Loucy (cell line): ENCODE measurements at regions not wholly inside any gene's neighbourhood (a gene's known extent, or its start where the extent isn't known, plus 50 kb on each side); places are given as distances from the start of the nearest gene placed in this dataset.
"Not testable (repeated sequence)": the region's sequence is repeated elsewhere in the genome, so short reads cannot be mapped to it uniquely, and the experiment has no call there.

ENCODE experiments used
- H2AFZ ChIP-seq: fragments of 200-600 bp; sonication (generic); 2 replicates; pipeline ENCODE4 v1.6.0; 2016; ENCODE audit warnings: antibody characterized with exemption, mild to moderate bottlenecking, low read length, moderate library complexity
- H3F3A ChIP-seq: fragments of 200-600 bp; 2 replicates; pipeline ENCODE4 v1.6.0; 2016; ENCODE audit warnings: antibody characterized with exemption, low read depth, mild to moderate bottlenecking
- H3K27me3 ChIP-seq: fragments of 200-600 bp; sonication (generic); 2 replicates; pipeline ENCODE4 v1.6.1; 2014; ENCODE audit warnings: low read length, mild to moderate bottlenecking; ENCODE audit not compliant: insufficient read depth, poor library complexity, severe bottlenecking
- H3K36me3 ChIP-seq: fragments of 200-600 bp; sonication (generic); 2 replicates; pipeline ENCODE4 v1.6.1; 2016; ENCODE audit warnings: low read length; ENCODE audit not compliant: insufficient read depth
- H3K4me1 ChIP-seq: fragments of 200-600 bp; sonication (generic); 2 replicates; pipeline ENCODE4 v1.5.1; 2014; ENCODE audit warnings: low read length, mild to moderate bottlenecking; ENCODE audit not compliant: insufficient read depth, poor library complexity, severe bottlenecking
- H3K4me2 ChIP-seq: fragments of 200-600 bp; sonication (generic); 2 replicates; pipeline ENCODE4 v1.6.0; 2014; ENCODE audit warnings: antibody characterized with exemption, low read length, low read depth, mild to moderate bottlenecking; ENCODE audit not compliant: poor library complexity, severe bottlenecking
- H3K4me3 ChIP-seq: fragments of 200-600 bp; sonication (generic); 2 replicates; pipeline ENCODE4 v1.5.1; 2014; ENCODE audit warnings: low read length, mild to moderate bottlenecking, mixed read lengths; ENCODE audit not compliant: poor library complexity, severe bottlenecking
- H3K79me2 ChIP-seq: fragments of 200-600 bp; sonication (generic); 2 replicates; pipeline ENCODE4 v1.6.1; 2014; ENCODE audit warnings: low read length; ENCODE audit not compliant: insufficient read depth
- H3K9ac ChIP-seq: fragments of 200-600 bp; sonication (generic); 2 replicates; pipeline ENCODE4 v1.6.0; 2014; ENCODE audit warnings: mild to moderate bottlenecking, low read depth, low read length, moderate library complexity; ENCODE audit not compliant: poor library complexity, severe bottlenecking
- H3K9me2 ChIP-seq: fragments of 200-600 bp; sonication (generic); replicated peaks from 2 replicates; pipeline ENCODE4 v1.6.1; 2016; ENCODE audit warnings: low read depth, low read length, mixed read lengths
- H3K9me3 ChIP-seq: fragments of 200-600 bp; sonication (generic); 2 replicates; pipeline ENCODE4 v1.6.1; 2014; ENCODE audit warnings: mild to moderate bottlenecking, antibody characterized with exemption, low read length, low read depth; ENCODE audit not compliant: insufficient read depth
- H4K20me1 ChIP-seq: fragments of 200-600 bp; sonication (generic); 2 replicates; pipeline ENCODE4 v1.6.0; 2014; ENCODE audit warnings: antibody characterized with exemption, low read length, mild to moderate bottlenecking; ENCODE audit not compliant: insufficient read depth, poor library complexity, severe bottlenecking
- CTCF ChIP-seq: fragments of 200-600 bp; sonication (generic); conservative IDR thresholded peaks from 2 replicates; pipeline ENCODE4 v1.5.1; 2014; ENCODE audit warnings: mild to moderate bottlenecking, antibody characterized with exemption, low read length
- EZH2phosphoT487 ChIP-seq: fragments of 200-600 bp; IDR thresholded peaks from 2 replicates; pipeline ENCODE4 v1.6.1; 2018; ENCODE audit warnings: antibody characterized with exemption, mild to moderate bottlenecking, moderate library complexity, borderline replicate concordance

GRCh38 chr4:38532908-38533499 lies 131.0 kb upstream of the KLF3 start:
- no peak overlapping the region for H2AFZ ChIP-seq
- H3K36me3 ChIP-seq: no peaks in the 10 kb centered on the region
- no peaks in the 10 kb centered on the region for H3K4me1 ChIP-seq
- H3K4me2 ChIP-seq: no peak overlapping the region
- no peaks in the 10 kb centered on the region for H3K9me3 ChIP-seq
- H3K79me2 ChIP-seq: no peaks in the 10 kb centered on the region
- no peak for TF ChIP-seq CTCF
- H3K9me2 ChIP-seq: no peaks in the 10 kb centered on the region
- no peaks in the 10 kb centered on the region for H3F3A ChIP-seq
- H3K4me3 ChIP-seq: no peak overlapping the region
- H3K9ac ChIP-seq: no peak overlapping the region
- H3K27me3 ChIP-seq: no peaks in the 10 kb centered on the region
- H4K20me1 ChIP-seq: no peaks in the 10 kb centered on the region

GRCh38 chr4:38534344-38535045 lies 129.5 kb upstream of the KLF3 start:
- H3K4me1 ChIP-seq: no peaks in the 10 kb centered on the region
- H4K20me1 ChIP-seq: no peaks in the 10 kb centered on the region
- no peaks in the 10 kb centered on the region for H3K9me2 ChIP-seq
- H3K9me3 ChIP-seq: no peaks in the 10 kb centered on the region
- H3K4me3 ChIP-seq: no peak overlapping the region
- H3K9ac ChIP-seq: no peak overlapping the region
- TF ChIP-seq EZH2phosphoT487 (no peak), CTCF (no peak)
- no peaks in the 10 kb centered on the region for H3K27me3 ChIP-seq
- H3F3A ChIP-seq: no peaks in the 10 kb centered on the region
- H3K79me2 ChIP-seq: no peaks in the 10 kb centered on the region
- no peak overlapping the region for H3K4me2 ChIP-seq
- no peaks in the 10 kb centered on the region for H3K36me3 ChIP-seq
- no peak overlapping the region for H2AFZ ChIP-seq

- not testable (repeated sequence) for H3K27me3 ChIP-seq, H3K79me2 ChIP-seq, H3K9me3 ChIP-seq, H3K4me1 ChIP-seq, H3K9me2 ChIP-seq, H3F3A ChIP-seq, H3K4me2 ChIP-seq, H3K36me3 ChIP-seq, H3K9ac ChIP-seq, H4K20me1 ChIP-seq, H3K4me3 ChIP-seq, H2AFZ ChIP-seq
Observed at GRCh38 chr4:38535071-38535470, 128.9 kb upstream of the KLF3 start.

- Histone ChIP-seq H3K9me3 (no peaks in the 10 kb centered on the region), H2AFZ (no peak overlapping the region), H3K79me2 (no peaks in the 10 kb centered on the region), H3K9ac (no peak overlapping the region), H3F3A (no peaks in the 10 kb centered on the region), H3K27me3 (no peaks in the 10 kb centered on the region), H3K36me3 (no peaks in the 10 kb centered on the region), H3K4me3 (no peak overlapping the region), H3K4me2 (no peak overlapping the region), H3K4me1 (no peaks in the 10 kb centered on the region), H3K9me2 (no peaks in the 10 kb centered on the region), H4K20me1 (no peaks in the 10 kb centered on the region)
- TF ChIP-seq CTCF (no peak), EZH2phosphoT487 (no peak)
Observed at GRCh38 chr4:38535717-38536116, 128.3 kb upstream of the KLF3 start.
